KBM-7 (cell line): ENCODE measurements at regions not wholly inside any gene's neighbourhood (a gene's known extent, or its start where the extent isn't known, plus 50 kb on each side); places are given as distances from the start of the nearest gene placed in this dataset.
A peak's percentile ranks its signal among the peaks of the same experiment; 100 is the strongest.
"Not testable (repeated sequence)": the region's sequence is repeated elsewhere in the genome, so short reads cannot be mapped to it uniquely, and the experiment has no call there.

Experiments
- DNase-seq: peaks from one replicate; pipeline ENCODE4 v3.0.0-alpha.2; 2015
- in situ Hi-C: fragments of 300-500 bp; cut with MboI; formaldehyde crosslinking; loops from 2 replicates; pipeline ENCODE4 v1.14.3; 2020; ENCODE audit warnings: low sequenced_read_pairs, low pct_unique_long_range_greater_than_20kb, mixed read lengths

DNA sequence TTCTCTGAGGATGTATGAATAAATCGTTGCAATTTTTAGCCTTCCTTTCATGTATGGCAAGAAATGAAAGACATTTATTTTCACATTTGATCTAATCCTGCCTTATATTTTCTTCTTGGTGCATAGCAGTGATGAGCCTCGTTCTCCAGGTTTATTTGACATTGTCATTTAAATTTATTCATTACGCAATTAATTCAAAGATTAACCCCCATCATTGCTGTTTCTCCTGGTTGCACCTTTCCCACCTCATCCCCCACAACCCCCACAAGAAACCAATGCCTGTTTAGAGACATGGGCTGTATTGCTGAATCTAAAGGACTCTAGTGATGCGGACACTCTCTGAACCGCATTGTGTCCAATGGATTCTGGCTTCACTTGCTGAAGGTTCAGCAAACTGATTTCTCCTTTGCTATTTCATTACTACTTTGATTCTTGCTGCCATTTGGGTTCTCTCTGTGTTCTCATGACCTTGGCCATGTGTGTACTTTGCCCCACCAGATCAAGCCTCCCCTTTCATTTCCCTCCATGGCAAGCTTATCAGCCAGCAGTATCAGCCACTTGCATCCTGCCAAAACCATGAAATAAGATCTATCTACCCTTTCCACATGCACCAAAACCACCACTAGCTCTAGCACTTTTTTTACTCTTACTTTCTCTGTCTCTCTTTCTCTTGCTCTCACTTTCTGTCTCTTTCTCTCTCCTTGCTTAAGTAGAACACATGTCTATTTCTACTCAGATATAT lies 382.7 kb downstream of the GBE1 start:
- in situ Hi-C loops, result no loop called here
- DNase-seq, result peak; percentile 40

GRCh38 chr3:81375921-81376320 lies 385.5 kb downstream of the GBE1 start:
- no peak for DNase-seq
- in situ Hi-C loops, result no loop called here

- in situ Hi-C loops, result no loop called here
- DNase-seq, result no peak
Measured at GRCh38 chr3:81364411-81364810, 397.0 kb downstream of the GBE1 start.

DNA sequence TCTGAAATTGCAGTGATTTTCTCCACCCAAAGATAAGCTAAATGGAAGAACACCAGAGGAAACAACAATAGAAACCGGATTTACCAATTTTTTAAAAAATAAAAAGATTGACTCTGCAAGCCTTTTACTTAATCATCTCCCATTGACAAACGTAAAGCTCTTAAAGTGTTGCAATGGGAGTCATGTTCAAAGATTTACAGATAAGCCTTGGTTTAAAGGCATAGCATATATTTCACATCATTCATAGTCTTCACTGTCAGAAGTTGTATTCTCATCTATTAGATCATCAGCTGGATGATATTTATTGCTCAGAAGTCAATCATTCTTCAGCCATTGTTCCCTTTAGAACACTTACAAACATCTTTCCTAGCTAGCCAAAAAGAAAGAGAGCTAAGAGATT lies 397.6 kb downstream of the GBE1 start:
- in situ Hi-C loops, result no loop called here

GRCh38 chr3:81354119-81354518 lies 407.3 kb downstream of the GBE1 start:
- DNase-seq, result no peak
- in situ Hi-C loops, result no loop called here

More for the DNA sequence above, 397.6 kb downstream of the GBE1 start:
- DNase-seq, result no peak

- in situ Hi-C loops, result no loop called here
- peak; percentile 32 for DNase-seq
Measured at GRCh38 chr3:81352867-81353266, 408.6 kb downstream of the GBE1 start.

- no peak for DNase-seq
- in situ Hi-C loops, result no loop called here
Measured at GRCh38 chr3:81349816-81350340, 411.6 kb downstream of the GBE1 start.

DNA sequence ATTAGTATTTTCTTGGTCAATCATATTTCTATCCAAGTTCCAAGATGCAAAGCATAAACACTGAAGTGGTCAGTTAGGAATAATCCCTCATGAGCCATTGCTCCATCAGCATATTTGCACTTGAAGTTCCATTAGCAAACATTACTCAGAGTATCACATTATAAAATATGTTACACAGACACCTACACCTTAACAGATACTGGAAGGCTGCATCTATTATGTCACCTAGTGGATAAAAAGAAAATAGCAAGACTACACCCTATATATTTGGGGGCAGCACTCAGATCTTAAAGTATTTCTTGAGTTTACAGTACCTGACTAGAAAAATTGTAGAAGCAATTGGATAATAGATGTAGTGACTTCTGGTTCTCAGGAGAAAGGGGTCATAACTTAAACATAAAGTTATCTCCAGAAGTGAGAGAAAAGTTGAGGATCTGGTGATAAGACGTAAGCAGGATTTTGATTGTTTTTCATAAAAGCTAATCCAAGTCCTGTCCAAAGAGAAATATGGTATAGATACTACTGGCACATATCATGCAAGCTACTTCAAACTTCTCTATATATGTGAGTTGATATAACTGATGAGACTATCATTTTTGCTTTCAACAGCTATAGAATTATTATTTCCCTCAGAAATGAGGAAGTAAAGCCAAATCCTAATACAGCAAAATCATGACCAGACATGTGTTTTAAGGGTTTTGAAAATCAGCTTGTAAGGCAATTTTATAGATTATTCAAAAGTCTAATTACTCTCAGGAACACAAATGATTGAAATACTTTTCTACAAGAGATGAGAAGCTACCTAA lies 422.2 kb downstream of the GBE1 start:
- in situ Hi-C loops, result no loop called here
- peak; percentile 28 for DNase-seq

GRCh38 chr3:81336470-81336869 lies 425.0 kb downstream of the GBE1 start:
- in situ Hi-C loops, result no loop called here
- DNase-seq, result no peak

DNA sequence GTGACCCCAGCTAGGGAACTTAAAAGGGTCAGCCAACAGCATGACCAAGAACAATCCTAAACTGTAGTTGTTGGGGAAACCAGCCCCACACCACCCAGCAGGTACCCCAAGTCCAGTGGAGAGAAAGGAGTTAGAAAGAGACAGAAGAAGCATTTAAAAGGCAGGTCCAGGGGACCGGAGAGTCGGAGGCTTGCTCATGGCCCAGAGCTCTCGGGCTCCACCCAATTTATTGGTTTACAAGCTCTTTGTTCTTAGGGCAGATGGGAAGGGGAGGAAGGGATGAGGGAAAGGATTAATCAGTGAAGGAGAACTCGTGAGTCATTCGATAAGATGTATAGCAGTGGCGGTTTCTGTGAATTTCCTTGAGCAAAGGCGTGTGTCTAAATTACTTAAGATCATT lies 431.6 kb downstream of the GBE1 start:
- DNase-seq, in situ Hi-C loops: not testable (repeated sequence)

DNA sequence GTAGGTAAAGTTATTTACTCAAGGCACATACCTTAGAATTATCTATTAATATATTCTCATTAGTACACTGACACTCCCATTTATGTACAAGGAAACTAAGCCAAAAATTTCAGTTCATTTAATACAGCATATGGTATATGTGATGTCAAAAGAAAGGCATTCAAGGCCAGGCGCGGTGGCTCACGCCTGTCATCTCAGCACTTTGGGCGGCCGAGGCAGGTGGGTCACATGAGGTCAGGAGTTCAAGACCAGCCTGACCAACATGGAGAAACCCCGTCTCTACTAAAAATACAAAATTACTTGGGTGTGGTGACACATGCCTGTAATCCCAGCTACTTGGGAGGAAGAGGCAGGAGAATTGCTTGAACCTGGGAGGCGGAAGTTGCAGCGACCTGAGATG lies 435.2 kb downstream of the GBE1 start:
- in situ Hi-C loops, result no loop called here
- no peak for DNase-seq

GRCh38 chr3:81320862-81321261 lies 440.6 kb downstream of the GBE1 start:
- in situ Hi-C loops, result no loop called here
- no peak for DNase-seq

DNA sequence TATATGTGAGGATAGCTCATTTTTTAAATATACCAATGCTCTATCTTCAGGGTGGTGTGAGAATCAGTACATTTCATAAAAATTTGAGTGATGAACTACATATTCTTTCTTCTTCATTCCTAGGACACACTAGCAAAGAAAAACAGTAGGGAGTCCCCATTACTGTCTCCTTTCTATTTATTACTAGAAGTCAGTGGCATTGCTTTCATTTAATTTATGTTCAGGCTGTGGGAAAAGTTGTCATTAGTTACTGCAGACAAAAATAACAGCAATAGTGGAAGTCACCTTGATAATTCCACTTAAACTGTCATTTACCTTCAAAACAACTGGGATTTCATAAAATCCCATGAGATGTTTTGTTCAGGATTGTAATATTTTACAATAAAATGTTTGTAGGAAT lies 446.4 kb downstream of the GBE1 start:
- in situ Hi-C loops, result no loop called here
- DNase-seq, result no peak

DNA sequence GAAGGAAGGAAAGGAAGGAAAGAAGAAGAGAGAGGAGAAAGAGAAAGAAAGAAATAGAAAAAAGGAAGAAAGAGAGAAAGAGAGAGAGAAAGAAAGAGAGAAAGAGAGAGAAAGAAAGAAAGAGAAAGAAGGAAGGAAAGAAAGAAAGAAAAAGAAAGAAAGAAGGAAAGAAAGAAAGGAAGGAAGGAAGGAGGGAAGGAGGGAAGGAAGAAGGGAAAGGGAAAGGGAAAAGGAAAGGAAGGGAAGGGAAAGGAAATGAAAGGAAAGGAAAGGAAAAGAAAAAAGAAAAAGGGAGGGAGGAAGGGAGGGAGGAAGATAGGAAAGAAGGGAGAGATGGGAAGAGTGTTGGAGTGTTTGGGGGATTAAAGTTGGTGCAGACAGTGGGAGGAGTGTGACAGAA lies 450.1 kb downstream of the GBE1 start:
- no peak for DNase-seq
- in situ Hi-C loops, result no loop called here

DNA sequence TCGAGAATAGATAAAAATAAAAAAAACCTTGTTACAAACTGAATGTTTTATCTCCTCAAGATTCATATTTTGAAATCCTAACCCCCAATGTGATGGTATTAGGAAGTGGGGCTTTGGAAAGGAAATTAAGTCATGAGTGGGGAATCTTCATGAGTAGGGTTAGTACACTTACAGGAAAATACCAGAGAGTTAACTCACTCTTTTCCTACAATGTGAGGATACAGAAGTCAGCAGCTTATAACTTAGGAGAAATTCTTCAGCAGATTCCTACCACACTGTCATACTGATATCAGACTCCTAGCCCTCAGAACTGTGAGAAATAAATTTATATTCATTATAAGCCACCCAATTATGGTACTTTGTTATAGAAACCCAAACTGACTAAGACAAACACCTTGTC lies 453.1 kb downstream of the GBE1 start:
- DNase-seq, result no peak
- in situ Hi-C loops, result no loop called here

DNA sequence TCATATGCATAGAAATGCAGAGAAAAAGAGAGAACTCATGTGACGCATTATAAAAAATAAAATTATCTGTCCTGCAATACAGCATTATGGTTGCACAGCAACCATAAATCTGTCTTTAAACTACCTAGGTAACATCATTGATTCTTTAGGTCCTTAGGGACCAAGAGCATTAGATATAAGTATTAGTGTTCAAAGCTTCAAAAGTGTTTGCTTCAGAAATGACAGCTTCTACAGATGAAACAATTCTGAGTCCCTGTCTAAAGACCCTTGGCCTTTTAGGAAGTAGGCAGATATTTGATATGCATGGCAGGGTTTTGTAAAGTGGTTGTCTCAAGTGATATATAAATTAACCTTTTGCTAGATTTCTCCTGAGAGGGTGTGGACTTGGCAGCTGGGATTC lies 454.2 kb downstream of the GBE1 start:
- DNase-seq, result no peak
- in situ Hi-C loops, result no loop called here

- in situ Hi-C loops, result no loop called here
Measured at GRCh38 chr3:81303321-81303720, 458.1 kb downstream of the GBE1 start.

DNA sequence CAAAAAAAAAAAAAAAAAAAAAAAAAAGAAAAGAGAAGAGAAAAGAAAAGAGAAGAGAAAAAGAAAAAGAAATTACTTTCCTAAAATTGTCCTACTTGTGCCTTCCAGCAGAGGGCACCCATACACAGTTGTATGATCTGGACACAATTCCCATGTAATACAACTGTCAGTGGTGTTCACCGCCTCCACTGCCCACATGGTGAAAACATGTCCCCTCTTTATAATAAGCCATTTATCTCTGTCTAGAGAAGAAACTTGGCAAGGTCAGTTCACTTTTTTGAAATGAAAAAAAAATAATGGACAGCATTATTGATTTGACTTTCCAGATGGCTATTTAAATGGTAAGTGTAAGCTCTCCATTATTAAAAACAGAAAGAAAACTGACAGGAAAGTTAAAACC lies 459.4 kb downstream of the GBE1 start:
- DNase-seq, result peak; percentile 51
- in situ Hi-C loops, result no loop called here

More at GRCh38 chr3:81303321-81303720, 458.1 kb downstream of the GBE1 start:
- no peak for DNase-seq

- in situ Hi-C loops, result no loop called here
- no peak for DNase-seq
Measured at GRCh38 chr3:81301230-81301629, 460.2 kb downstream of the GBE1 start.

GRCh38 chr3:81300324-81300927 lies 461.0 kb downstream of the GBE1 start:
- no peak for DNase-seq
- in situ Hi-C loops, result no loop called here
